Endothelial cell of umbilical vein (primary cell): ENCODE measurements at regions not wholly inside any gene's neighbourhood (a gene's known extent, or its start where the extent isn't known, plus 50 kb on each side); places are given as distances from the start of the nearest gene placed in this dataset.
"Not testable (repeated sequence)": the region's sequence is repeated elsewhere in the genome, so short reads cannot be mapped to it uniquely, and the experiment has no call there.

Experiments used
- BruUV-seq: library from RNA; stranded (reverse); fragments of 400-500 nt; replicated peaks from 2 replicates; lab custom pipeline; 2021; lab: Mats Ljungman, UMichigan
- CTCF ChIA-PET: fragments of 300-600, 350-600 bp; sonication (Branson Sonifier 250); formaldehyde crosslinking; loops from one replicate; lab custom pipeline; 2021; ENCODE audit warnings: antibody characterized with exemption, inconsistent platforms; lab: Charles Lee
- POLR2A ChIA-PET: fragments of 300-600, 350-600 bp; sonication (Branson Sonifier 250); formaldehyde crosslinking; loops from one replicate; lab custom pipeline; 2021; ENCODE audit warnings: antibody characterized with exemption, inconsistent platforms; lab: Charles Lee
- DNase-seq: peaks from one replicate; pipeline ENCODE4 v3.0.0-alpha.2; 2011; ENCODE audit warnings: low read depth, low spot score
- FAIRE-seq: peaks from 2 replicates; lab custom pipeline; 2011; peaks lifted over from hg19 to GRCh38; lab: Jason Lieb, UNC
- H2AFZ ChIP-seq: 2 replicates; pipeline ENCODE4 v1.6.0; 2012; ENCODE audit warnings: low read depth, low read length, control low read depth, inconsistent platforms
- H3K27ac ChIP-seq: 2 replicates; pipeline ENCODE4 v1.5.1; 2011; ENCODE audit warnings: low read depth, mild to moderate bottlenecking, control low read depth, low read length, moderate library complexity; ENCODE audit not compliant: insufficient read depth
- H3K27me3 ChIP-seq, 2 experiments: 2 replicates each; pipeline versions ENCODE4 v1.6.0 to v1.6.1; 2011; ENCODE audit warnings: low read length in 2 of 2, mixed read lengths in 1 of 2; ENCODE audit not compliant: control insufficient read depth in 2 of 2, insufficient read depth in 2 of 2
- H3K36me3 ChIP-seq, 2 experiments: 2 replicates in 1 of 2; 3 replicates in 1 of 2; pipeline ENCODE4 v1.5.1; 2011; ENCODE audit warnings: low read length in 2 of 2, mild to moderate bottlenecking in 1 of 2, moderate library complexity in 1 of 2; ENCODE audit not compliant: control insufficient read depth in 2 of 2, insufficient read depth in 2 of 2; ENCODE audit errors: extremely low read depth in 1 of 2
- H3K4me1 ChIP-seq: 3 replicates; pipeline ENCODE4 v1.5.1; 2011; ENCODE audit warnings: mild to moderate bottlenecking, low read length; ENCODE audit not compliant: control insufficient read depth, insufficient read depth; ENCODE audit errors: extremely low read depth
- H3K4me2 ChIP-seq: 2 replicates; pipeline ENCODE4 v1.6.1; 2011; ENCODE audit warnings: low read length, control low read depth, mixed read lengths; ENCODE audit not compliant: insufficient read depth
- H3K4me3 ChIP-seq, 3 experiments: fragments of 200-600 bp in 1 of 3; sonication (generic), shearing (Covaris generic) in 1 of 3; replicated peaks in 1 of 3; 2 replicates each; pipeline ENCODE4 v1.5.1; 2011 to 2016; ENCODE audit warnings: control low read depth in 3 of 3, low read length in 3 of 3, mild to moderate bottlenecking in 2 of 3, inconsistent platforms in 1 of 3, low read depth in 1 of 3, moderate library complexity in 1 of 3; ENCODE audit not compliant: insufficient read depth in 1 of 3
- H3K79me2 ChIP-seq: 2 replicates; pipeline ENCODE4 v1.6.0; 2012; ENCODE audit warnings: low read length, inconsistent platforms; ENCODE audit not compliant: control insufficient read depth, insufficient read depth
- H3K9ac ChIP-seq: replicated peaks from 2 replicates; pipeline ENCODE3; 2011; ENCODE audit warnings: low read length, control low read depth; ENCODE audit not compliant: insufficient read depth; ENCODE audit errors: extremely low read depth
- H3K9me1 ChIP-seq: replicated peaks from 3 replicates; pipeline ENCODE4 v1.6.0; 2011; ENCODE audit warnings: mild to moderate bottlenecking, low read length; ENCODE audit not compliant: control insufficient read depth, insufficient read depth; ENCODE audit errors: extremely low read depth
- H3K9me3 ChIP-seq: replicated peaks from 2 replicates; pipeline ENCODE4 v1.5.1; 2012; ENCODE audit warnings: low read length, inconsistent platforms; ENCODE audit not compliant: control insufficient read depth, insufficient read depth
- H4K20me1 ChIP-seq: replicated peaks from 2 replicates; pipeline ENCODE3; 2011; ENCODE audit warnings: mild to moderate bottlenecking, low read length; ENCODE audit not compliant: control insufficient read depth, insufficient read depth; ENCODE audit errors: extremely low read depth
- CTCF ChIP-seq, 2 donors: IDR thresholded peaks; 1 replicate in 1 of 2; 2 replicates in 1 of 2; pipeline ENCODE4 v1.5.1; 2011; ENCODE audit warnings: low read length in 2 of 2, mild to moderate bottlenecking in 2 of 2, moderate library complexity in 2 of 2, control low read depth in 1 of 2, inconsistent platforms in 1 of 2, low read depth in 1 of 2; ENCODE audit not compliant: insufficient read depth in 1 of 2; ENCODE audit errors: extremely low read depth in 1 of 2
- EZH2 ChIP-seq: IDR thresholded peaks from 2 replicates; pipeline ENCODE4 v1.6.1; 2012; ENCODE audit warnings: borderline replicate concordance, low read depth, mild to moderate bottlenecking, moderate library complexity, low read length, inconsistent platforms; ENCODE audit not compliant: severe bottlenecking
- FOS ChIP-seq: IDR thresholded peaks from 2 replicates; pipeline ENCODE4 v1.6.1; 2011; ENCODE audit warnings: mild to moderate bottlenecking, low read length, moderate library complexity, borderline replicate concordance; ENCODE audit not compliant: insufficient read depth
- MAX ChIP-seq: IDR thresholded peaks from 2 replicates; pipeline ENCODE4 v1.6.1; 2011; ENCODE audit not compliant: insufficient read depth, insufficient read length
- MYC ChIP-seq: IDR thresholded peaks from one replicate; pipeline ENCODE4 v1.6.1; 2011; ENCODE audit warnings: mild to moderate bottlenecking, low read depth, low read length
- POLR2AphosphoS5 ChIP-seq: IDR thresholded peaks from 2 replicates; pipeline ENCODE4 v1.6.1; 2012; ENCODE audit warnings: low read depth, mild to moderate bottlenecking, control low read depth, low read length, moderate library complexity; ENCODE audit not compliant: insufficient read depth
- dilution Hi-C: fragments of 300-500 bp; cut with MboI; formaldehyde crosslinking; loops from one replicate; pipeline ENCODE4 v1.15.0; 2019; ENCODE audit warnings: low sequenced_read_pairs; ENCODE audit not compliant: extremely low pct_ligation_motif_present
- intact Hi-C: fragments of 100-400 bp; cut with micrococcal nuclease; formaldehyde crosslinking; loops from one replicate; pipeline ENCODE4 v1.10.0; 2022

GRCh38 chr10:86586516-86586915, 64.9 kb upstream of the WAPL start:
- no TSS peak for BruUV-seq
- FAIRE-seq, result no peak
- intact Hi-C loops, result loop anchor here (5.0 kb wide), 1 partner anchor 1039 kb away; no protein-coding TSS in a partner anchor

GRCh38 chr10:86588781-86589180, 65.6 kb upstream of the OPN4 start:
- H3K9me1 ChIP-seq, H4K20me1 ChIP-seq, dilution Hi-C loops, H3K36me3 ChIP-seq, BruUV-seq, H3K4me2 ChIP-seq, H3K4me1 ChIP-seq, POLR2A ChIA-PET, H3K9ac ChIP-seq, FAIRE-seq, H3K9me3 ChIP-seq, H3K79me2 ChIP-seq, H3K27ac ChIP-seq, H3K27me3 ChIP-seq, H3K4me3 ChIP-seq, H2AFZ ChIP-seq, DNase-seq: not testable (repeated sequence)
- intact Hi-C loops, result loop anchor here (5.0 kb wide), 1 partner anchor 1041 kb away; no protein-coding TSS in a partner anchor
- CTCF ChIA-PET, result interaction anchor here (1.6 to 2.0 kb wide), 2 partner anchors 9 to 189 kb away, joined by 3 to 5 read pairs; no protein-coding TSS in a partner anchor

More at GRCh38 chr10:86586516-86586915, 64.9 kb upstream of the WAPL start:
- no peaks in the 10 kb centered on the region for H3K79me2 ChIP-seq
- H2AFZ ChIP-seq, result no peak overlapping the region
- no peaks in the 10 kb centered on the region for H3K4me1 ChIP-seq
- H3K9me3 ChIP-seq, result no peaks in the 10 kb centered on the region
- no peak for DNase-seq
- no peak overlapping the region for H3K27ac ChIP-seq
- POLR2A ChIA-PET, result no interaction called here
- dilution Hi-C loops, result no loop called here
- no peaks in the 10 kb centered on the region for H3K9me1 ChIP-seq
- peaks cover 0 to 2% of the 10 kb centered on the region in 2 experiments for H3K27me3 ChIP-seq
- no peaks in the 10 kb centered on the region for H4K20me1 ChIP-seq
- no peak overlapping the region for H3K4me3 ChIP-seq
- no peak overlapping the region for H3K4me2 ChIP-seq
- no peaks in the 10 kb centered on the region for H3K36me3 ChIP-seq
- no peak overlapping the region for H3K9ac ChIP-seq
- TF ChIP-seq CTCF (IDR thresholded peaks at IDR 0.05; ENCODE audit: extremely low read depth in 1 of 2, insufficient read depth in 1 of 2, low read depth in 1 of 2, low read length in 2 of 2) (no peak), FOS (no peak), EZH2 (no peak), MAX (no peak), MYC (no peak), POLR2AphosphoS5 (no peak)
- CTCF ChIA-PET, result interaction anchor here (1.0 to 1.8 kb wide), 3 partner anchors 24 to 186 kb away, joined by 3 to 14 read pairs (median 5); no protein-coding TSS in a partner anchor
